IPS-18a (cell line): ENCODE measurements at regions not wholly inside any gene's neighbourhood (a gene's known extent, or its start where the extent isn't known, plus 50 kb on each side); places are given as distances from the start of the nearest gene placed in this dataset.

Experiments used
- H3K27ac ChIP-seq: one replicate; pipeline ENCODE4 v1.5.1; 2013; ENCODE audit warnings: low read length
- H3K27me3 ChIP-seq: one replicate; pipeline ENCODE4 v1.6.1; 2013; ENCODE audit warnings: mild to moderate bottlenecking, low read length; ENCODE audit not compliant: control insufficient read depth, insufficient read depth
- H3K36me3 ChIP-seq: one replicate; pipeline ENCODE4 v1.6.1; 2013; ENCODE audit warnings: low read depth, low read length; ENCODE audit not compliant: control insufficient read depth
- H3K4me1 ChIP-seq: one replicate; pipeline ENCODE4 v1.6.1; 2013; ENCODE audit warnings: low read depth, low read length; ENCODE audit not compliant: control insufficient read depth
- H3K4me3 ChIP-seq: one replicate; pipeline ENCODE4 v1.5.1; 2013; ENCODE audit warnings: low read length
- H3K9ac ChIP-seq: one replicate; pipeline ENCODE4 v1.6.1; 2013; ENCODE audit warnings: mild to moderate bottlenecking, low read length, moderate library complexity
- H3K9me3 ChIP-seq: one replicate; pipeline ENCODE4 v1.6.1; 2013; ENCODE audit warnings: low read depth, low read length; ENCODE audit not compliant: control insufficient read depth

DNA sequence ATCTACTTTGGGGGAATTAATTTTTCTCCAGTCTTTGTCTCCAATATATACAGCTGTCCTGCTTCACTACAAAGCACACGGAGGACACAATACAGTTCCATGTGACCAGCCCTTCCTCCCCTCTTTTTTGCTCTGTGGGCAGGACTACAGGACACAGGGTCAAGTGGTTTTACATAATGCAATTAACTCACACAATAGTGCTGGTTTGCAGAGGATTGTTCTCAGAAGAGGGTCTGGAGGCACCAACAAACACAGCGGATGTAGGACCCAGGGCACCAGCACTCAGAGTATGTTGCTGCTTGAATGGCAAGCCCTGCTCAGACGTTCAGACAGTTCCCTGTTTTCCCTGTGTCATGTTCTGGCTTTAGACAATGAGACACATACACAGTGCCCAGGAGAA is 52.0 kb upstream of the NPTX2 start:
- Histone ChIP-seq H3K9ac (no peak overlapping the region), H3K36me3 (no peaks in the 10 kb centered on the region), H3K9me3 (no peaks in the 10 kb centered on the region), H3K27me3 (no peaks in the 10 kb centered on the region), H3K4me1 (no peaks in the 10 kb centered on the region), H3K4me3 (no peak overlapping the region), H3K27ac (no peak overlapping the region)

DNA sequence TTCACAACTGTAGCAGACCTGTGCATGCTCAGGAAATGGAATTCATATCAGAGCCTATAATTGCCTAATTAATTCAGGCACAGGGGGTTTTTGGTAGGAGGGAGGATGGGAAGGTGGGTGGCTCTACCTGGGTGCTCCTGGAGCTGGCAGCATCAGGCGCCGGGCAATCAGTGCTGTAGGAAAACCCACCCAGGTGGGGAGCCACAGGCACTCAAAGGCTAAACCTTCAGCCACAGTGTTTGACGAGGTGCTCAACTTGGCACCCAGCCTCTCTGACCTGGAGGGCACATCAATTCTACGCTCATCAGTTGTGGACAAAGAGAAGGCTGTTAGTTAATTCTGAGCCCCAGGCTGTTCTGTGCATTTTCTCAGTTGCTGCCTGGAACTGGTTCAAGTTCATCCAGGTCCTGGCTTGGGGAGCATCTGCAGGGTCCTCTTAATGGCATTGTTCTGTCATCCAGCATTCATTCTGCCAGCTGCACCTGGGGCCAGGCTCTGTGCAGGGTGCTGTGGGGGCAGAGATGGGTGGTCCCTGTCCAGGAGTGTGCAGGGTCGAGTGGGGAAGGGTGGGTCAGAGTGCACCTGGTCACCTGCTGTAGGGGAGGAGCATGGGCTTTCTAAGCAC is 54.1 kb upstream of the NPTX2 start:
- H3K27ac ChIP-seq: no peak overlapping the region

DNA sequence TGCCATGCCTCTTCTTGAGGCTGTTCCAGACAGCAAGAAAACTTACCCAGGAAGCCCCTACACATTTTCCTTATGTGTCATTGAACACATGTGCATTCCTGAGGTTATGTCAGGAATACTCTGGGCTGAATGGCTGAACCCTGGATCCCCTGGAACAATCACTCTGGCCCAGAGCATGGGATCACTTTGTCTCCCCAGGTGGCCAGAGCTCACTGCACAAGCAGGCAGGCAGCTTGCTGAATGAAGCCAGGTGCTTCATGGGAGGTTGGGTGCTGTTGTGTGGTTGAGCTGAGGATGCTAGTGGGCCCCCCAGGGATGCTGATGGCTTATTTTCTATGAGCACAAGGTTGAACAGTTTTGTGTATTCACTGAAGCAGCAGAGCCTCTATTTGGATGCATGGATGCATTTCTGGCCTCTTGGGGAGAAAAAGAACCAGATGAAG is 54.7 kb upstream of the NPTX2 start:
- H3K27ac ChIP-seq: no peak overlapping the region
- no peaks in the 10 kb centered on the region for H3K9me3 ChIP-seq
- H3K4me3 ChIP-seq: no peak overlapping the region

More for the DNA sequence above, 54.1 kb upstream of the NPTX2 start:
- Histone ChIP-seq H3K9me3 (no peaks in the 10 kb centered on the region), H3K36me3 (no peaks in the 10 kb centered on the region), H3K27me3 (no peaks in the 10 kb centered on the region), H3K4me1 (no peaks in the 10 kb centered on the region), H3K4me3 (no peak overlapping the region), H3K9ac (no peak overlapping the region)

DNA sequence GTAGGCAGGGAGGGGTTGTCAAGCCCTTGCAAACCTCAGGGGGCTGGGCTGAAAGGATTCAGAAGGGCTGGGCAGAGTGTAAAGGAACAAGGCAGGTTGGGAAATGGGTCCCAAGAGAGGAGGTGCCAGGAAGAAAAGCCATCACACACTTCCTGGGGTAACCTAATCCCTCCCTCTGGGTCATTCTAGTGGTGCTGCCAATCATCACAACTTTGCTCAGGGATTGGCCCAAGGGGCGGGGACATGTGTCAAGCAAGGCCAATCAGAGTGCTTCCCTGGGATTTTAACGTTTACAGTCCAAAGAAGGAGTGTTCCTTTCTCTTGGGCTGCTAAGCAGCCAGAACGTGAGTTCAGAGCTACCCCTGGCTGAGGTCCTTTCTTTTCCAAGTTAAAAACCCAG is 57.1 kb upstream of the NPTX2 start:
- H3K27ac ChIP-seq: no peak overlapping the region
- no peak overlapping the region for H3K9ac ChIP-seq
- H3K27me3 ChIP-seq: no peaks in the 10 kb centered on the region
- H3K9me3 ChIP-seq: no peaks in the 10 kb centered on the region
- no peak overlapping the region for H3K4me3 ChIP-seq
- H3K4me1 ChIP-seq: no peaks in the 10 kb centered on the region
- no peaks in the 10 kb centered on the region for H3K36me3 ChIP-seq

More for the DNA sequence above, 54.7 kb upstream of the NPTX2 start:
- no peaks in the 10 kb centered on the region for H3K4me1 ChIP-seq
- no peaks in the 10 kb centered on the region for H3K36me3 ChIP-seq
- no peak overlapping the region for H3K9ac ChIP-seq
- no peaks in the 10 kb centered on the region for H3K27me3 ChIP-seq

DNA sequence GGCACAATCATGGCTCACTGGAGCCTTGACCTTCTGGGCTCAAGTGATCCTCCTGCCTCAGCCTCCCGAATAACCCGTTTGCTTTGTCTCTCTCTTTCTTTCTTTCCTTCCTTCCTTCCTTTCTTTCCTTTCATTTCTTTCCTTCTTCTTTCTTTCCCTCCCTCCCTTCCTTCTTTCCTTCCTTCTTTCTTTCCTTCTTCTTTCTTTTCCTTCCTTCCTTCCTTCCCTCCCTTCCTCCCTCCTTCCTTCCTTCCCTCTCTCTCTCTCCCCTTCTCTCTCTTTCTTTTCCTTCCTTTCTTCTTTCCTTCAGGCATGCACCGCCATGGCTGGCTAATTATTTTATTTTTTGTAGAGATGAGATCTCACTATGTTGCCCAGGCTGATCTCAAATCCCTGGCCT is 57.9 kb upstream of the NPTX2 start:
- no peak overlapping the region for H3K27ac ChIP-seq
- no peaks in the 10 kb centered on the region for H3K27me3 ChIP-seq

DNA sequence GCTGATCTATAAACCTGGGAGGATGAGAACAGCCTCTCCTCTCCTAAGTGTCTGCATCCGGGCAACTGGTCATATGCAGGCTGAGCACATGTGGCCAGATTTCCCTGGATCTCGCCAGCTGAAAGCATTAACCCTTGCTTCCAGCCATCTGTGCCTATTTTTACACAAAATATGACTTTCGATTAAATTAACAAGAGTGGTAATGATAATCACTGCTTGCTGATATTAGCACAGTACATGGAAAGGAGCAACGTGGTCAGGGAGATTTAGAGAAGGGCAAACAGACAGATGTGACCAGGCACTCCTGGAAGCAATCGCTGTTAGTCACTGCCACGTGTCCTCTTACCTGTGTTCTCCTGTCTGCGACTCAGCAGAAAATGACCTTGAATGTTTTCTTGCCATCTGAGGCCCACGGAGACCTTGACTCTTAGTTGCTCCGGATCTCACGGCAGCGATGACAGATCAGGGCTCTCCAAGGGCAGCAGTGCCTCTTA is 59.5 kb upstream of the NPTX2 start:
- no peak overlapping the region for H3K9ac ChIP-seq
- H3K4me3 ChIP-seq: no peak overlapping the region
- H3K27ac ChIP-seq: no peak overlapping the region
- H3K9me3 ChIP-seq: no peaks in the 10 kb centered on the region
- H3K4me1 ChIP-seq: no peaks in the 10 kb centered on the region
- H3K27me3 ChIP-seq: no peaks in the 10 kb centered on the region
- H3K36me3 ChIP-seq: no peaks in the 10 kb centered on the region

More for the DNA sequence above, 57.9 kb upstream of the NPTX2 start:
- H3K9ac ChIP-seq: no peak overlapping the region
- no peaks in the 10 kb centered on the region for H3K36me3 ChIP-seq
- H3K4me1 ChIP-seq: no peaks in the 10 kb centered on the region
- no peak overlapping the region for H3K4me3 ChIP-seq
- no peaks in the 10 kb centered on the region for H3K9me3 ChIP-seq

DNA sequence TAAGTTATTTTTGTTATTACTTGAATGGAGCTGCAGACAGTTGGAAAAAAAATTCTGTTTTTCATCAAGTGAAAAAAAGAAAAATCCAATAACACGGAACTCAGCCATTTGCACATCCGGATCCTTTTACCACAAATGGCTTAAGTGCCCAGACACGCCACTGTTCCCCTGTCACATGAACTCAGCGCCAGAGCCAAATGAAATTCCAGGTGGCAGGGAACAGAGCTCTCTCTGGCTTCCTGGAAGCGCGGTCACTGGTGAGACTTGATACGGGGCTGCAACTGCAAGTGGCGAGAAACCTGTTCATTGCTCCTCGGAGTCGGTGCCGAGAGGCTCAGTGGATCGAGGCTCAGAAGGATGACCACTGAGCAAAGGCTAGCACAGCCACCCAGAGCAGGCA is 60.8 kb upstream of the NPTX2 start:
- no peaks in the 10 kb centered on the region for H3K27me3 ChIP-seq
- H3K9ac ChIP-seq: no peak overlapping the region
- H3K9me3 ChIP-seq: no peaks in the 10 kb centered on the region
- no peaks in the 10 kb centered on the region for H3K4me1 ChIP-seq
- H3K27ac ChIP-seq: no peak overlapping the region
- H3K36me3 ChIP-seq: no peaks in the 10 kb centered on the region
- no peak overlapping the region for H3K4me3 ChIP-seq

DNA sequence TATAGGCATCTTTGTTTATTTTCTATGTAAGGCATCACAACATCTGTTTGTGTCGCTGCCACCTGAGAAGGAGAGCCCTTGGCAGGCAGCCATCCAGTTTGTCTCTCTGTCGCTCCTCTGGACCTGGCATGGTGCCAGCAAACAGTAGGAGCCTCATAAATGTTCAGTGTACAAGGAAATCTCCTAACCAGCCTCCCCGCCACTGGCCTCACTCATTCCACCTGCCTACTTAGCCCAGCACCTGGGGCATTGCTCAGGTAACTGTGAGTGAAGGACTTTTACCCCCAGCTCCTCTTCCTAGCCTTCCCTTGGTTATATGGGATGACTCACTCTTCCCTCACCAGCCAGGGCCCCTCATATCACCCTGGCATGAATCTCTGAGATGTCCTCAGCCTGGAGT is 61.7 kb upstream of the NPTX2 start:
- no peaks in the 10 kb centered on the region for H3K4me1 ChIP-seq
- no peaks in the 10 kb centered on the region for H3K36me3 ChIP-seq
- no peaks in the 10 kb centered on the region for H3K27me3 ChIP-seq
- no peak overlapping the region for H3K9ac ChIP-seq
- no peak overlapping the region for H3K27ac ChIP-seq
- H3K9me3 ChIP-seq: no peaks in the 10 kb centered on the region
- no peak overlapping the region for H3K4me3 ChIP-seq

DNA sequence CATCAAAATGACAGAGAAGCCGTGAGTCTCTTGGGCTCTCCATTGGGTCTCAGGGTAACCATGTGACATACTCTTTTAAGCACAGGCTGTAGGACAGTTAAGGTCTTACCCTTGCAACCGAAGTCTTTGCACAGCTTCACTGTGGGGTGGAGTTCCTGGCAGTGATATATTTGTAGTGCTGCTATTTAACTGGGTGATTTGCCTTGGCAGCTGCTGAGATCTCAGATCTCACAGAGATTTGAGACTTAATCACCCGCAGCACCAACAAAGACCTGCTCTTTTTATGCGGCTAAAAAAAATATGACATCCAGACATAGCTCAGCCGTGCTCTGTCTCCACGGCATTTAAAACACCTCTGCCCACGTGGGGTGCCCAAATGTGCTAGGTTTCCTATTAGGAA is 63.4 kb upstream of the NPTX2 start:
- H3K36me3 ChIP-seq: no peaks in the 10 kb centered on the region
- no peak overlapping the region for H3K27ac ChIP-seq

DNA sequence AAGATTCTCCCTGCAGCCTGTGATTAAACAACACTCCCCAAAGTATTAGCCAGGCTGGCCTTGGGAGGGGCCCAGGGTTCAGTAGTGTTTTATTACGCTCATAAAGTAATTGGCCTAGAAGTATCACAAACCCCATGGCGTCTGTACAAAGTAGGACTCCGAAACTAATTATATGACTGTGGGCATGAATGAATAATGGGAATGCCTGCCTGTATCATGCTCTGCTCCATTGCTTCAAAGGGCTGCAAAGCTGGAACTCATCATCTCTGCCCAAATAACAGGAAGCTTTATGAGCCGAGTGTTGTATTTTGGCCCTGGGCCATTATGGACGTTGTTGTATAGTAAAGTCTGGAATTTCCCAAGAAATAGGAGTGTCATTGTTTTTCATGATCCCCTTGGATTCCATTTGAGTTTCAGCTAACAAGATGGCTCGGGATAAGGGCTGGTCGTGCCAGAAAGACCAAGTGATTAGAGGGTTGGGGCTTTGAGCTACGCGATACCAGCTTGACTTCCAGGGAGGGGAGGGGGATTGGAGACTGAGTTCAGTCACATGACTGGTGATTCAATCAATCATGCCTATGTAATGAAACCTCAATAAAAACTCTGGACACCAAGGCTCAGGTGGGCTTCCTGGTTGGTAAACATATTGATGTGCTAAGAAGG is 65.3 kb upstream of the NPTX2 start:
- Histone ChIP-seq H3K9me3 (no peaks in the 10 kb centered on the region), H3K27me3 (no peaks in the 10 kb centered on the region), H3K4me1 (no peaks in the 10 kb centered on the region), H3K36me3 (no peaks in the 10 kb centered on the region), H3K9ac (no peak overlapping the region), H3K27ac (no peak overlapping the region), H3K4me3 (no peak overlapping the region)

More for the DNA sequence above, 63.4 kb upstream of the NPTX2 start:
- no peaks in the 10 kb centered on the region for H3K27me3 ChIP-seq
- no peak overlapping the region for H3K4me3 ChIP-seq
- H3K9me3 ChIP-seq: no peaks in the 10 kb centered on the region
- H3K9ac ChIP-seq: no peak overlapping the region
- no peaks in the 10 kb centered on the region for H3K4me1 ChIP-seq

DNA sequence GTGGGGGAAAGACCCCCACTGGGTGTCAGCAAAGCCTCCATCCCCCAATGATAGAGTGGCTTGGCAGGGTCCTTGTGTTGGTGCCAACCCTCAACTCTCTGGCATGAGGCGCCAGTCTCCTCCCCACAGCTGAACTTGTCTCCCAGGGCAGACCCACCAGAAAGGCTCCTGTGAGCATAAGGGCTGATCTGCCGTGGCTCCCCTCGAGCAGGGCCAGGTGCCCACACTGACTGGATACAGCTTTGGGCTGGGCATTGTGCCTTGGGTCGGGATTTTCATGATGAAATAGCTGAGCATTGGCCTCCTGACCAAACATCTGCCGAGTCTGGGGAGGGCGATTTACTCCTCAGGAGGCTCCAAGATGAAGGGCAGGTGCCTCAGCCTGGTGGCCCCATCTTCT is 68.1 kb upstream of the NPTX2 start:
- Histone ChIP-seq H3K9ac (no peak overlapping the region), H3K4me1 (no peaks in the 10 kb centered on the region), H3K36me3 (no peaks in the 10 kb centered on the region), H3K27me3 (no peaks in the 10 kb centered on the region), H3K27ac (no peak overlapping the region), H3K4me3 (no peak overlapping the region), H3K9me3 (no peaks in the 10 kb centered on the region)

DNA sequence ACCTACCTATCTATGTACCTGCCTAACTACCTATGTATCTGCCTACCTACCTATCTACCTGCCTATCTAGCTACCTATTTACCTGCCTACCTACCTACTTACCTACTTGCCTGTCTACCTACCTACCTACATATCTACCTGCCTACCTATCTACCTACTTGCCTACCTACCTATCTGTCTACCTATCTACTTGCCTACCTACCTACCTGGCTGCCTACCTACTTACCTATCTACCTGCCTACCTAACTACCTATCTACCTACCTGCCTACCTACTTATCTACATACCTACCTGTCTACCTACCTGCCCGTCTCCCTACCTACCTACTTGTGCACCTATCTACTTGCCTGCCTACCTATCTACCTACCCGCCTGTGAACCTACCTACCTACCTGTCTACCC is 68.7 kb upstream of the NPTX2 start:
- Histone ChIP-seq H3K9ac (no peak overlapping the region), H3K27me3 (no peaks in the 10 kb centered on the region), H3K27ac (no peak overlapping the region), H3K4me1 (no peaks in the 10 kb centered on the region), H3K9me3 (no peaks in the 10 kb centered on the region), H3K36me3 (no peaks in the 10 kb centered on the region), H3K4me3 (no peak overlapping the region)
